GM03348 (cell line): ENCODE measurements at regions not wholly inside any gene's neighbourhood (a gene's known extent, or its start where the extent isn't known, plus 50 kb on each side); places are given as distances from the start of the nearest gene placed in this dataset.

ENCODE experiments used
- DNase-seq: peaks from one replicate; pipeline ENCODE4 v3.0.0; 2012; ENCODE audit warnings: low spot score

GRCh38 chr15:29601811-29602210 is 220.5 kb downstream of the TJP1 start:
- DNase-seq = no peak

DNA sequence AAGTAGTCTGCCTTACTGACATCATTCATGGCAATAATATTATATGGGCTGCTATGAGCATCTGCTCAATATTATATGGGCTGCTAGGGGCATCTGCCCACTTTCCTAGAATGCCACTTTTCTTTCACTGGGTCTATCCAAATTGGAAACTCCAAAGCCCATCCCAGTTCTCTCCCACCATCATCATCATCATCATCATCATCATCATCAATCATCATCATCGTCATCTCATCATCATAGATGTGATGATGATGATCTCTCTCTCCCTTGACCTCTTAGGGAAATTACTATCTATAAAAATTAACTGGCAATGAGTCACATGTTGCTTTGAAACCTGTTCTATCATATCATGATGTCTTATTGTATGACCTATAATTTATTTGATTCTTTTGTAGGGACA is 222.0 kb downstream of the TJP1 start:
- no peak for DNase-seq

DNA sequence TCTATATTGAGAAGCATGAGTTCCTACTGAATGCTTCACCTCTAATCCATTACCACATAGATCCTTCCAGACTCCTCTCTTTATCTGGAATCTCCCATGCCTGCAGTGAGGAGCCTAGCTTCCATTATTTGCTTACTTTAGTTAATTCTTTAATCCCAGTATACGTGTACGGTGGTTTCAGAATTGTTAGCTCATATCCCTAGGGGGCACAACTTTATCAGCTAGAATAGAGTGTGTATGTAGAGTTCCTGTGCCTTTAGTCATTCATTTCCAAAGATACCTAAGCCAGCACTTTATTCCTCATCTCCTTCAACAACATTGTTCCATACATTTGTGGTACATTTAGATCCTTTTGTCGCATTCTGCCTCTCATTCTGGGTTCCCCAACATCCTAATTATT is 226.0 kb downstream of the TJP1 start:
- DNase-seq = peak; percentile 47

GRCh38 chr15:29593629-29594028 is 228.6 kb downstream of the TJP1 start:
- no peak for DNase-seq

DNA sequence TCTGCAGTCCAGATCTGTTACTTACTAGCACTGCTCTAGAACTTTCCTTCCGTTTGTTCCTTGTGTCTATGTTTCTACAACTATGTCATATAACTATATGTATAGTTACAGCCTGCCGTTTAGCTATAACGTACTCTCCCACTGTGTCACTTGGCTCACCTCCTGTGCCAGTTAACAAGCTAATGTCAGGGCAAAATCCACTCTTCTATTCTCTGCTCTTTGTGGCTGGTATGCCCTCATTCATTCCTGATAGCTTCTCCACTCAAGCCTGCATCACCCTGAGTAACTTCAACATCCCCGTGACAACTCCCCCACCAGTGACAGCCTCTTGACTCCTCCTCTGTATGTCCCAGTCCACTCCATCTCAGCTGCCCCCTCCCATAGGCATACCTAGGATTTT is 229.2 kb downstream of the TJP1 start:
- DNase-seq = no peak

GRCh38 chr15:29590701-29591100 is 231.6 kb downstream of the TJP1 start:
- no peak for DNase-seq

DNA sequence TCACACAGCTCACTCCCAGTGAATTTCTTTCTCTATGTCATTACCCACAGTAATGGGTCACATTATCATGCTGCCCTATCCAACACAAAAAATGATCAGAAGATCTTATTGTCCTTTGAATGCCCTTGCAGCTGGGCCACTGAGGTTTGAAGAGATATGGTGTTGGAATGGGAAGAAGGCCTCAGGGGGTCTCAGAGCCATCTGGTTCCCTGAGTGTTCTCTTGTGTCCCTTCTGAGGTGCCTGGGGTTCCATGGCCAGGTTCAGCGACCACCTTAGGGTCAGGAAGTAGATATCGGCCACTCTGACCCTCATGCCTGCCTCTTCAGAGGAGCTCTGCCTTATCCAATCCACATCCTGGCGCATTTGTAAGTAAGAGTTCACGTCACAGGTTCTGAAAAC is 232.3 kb downstream of the TJP1 start:
- DNase-seq = no peak

GRCh38 chr15:29589416-29589815 is 232.9 kb downstream of the TJP1 start:
- no peak for DNase-seq

GRCh38 chr15:29573197-29573838 is 248.9 kb downstream of the TJP1 start:
- no peak for DNase-seq

DNA sequence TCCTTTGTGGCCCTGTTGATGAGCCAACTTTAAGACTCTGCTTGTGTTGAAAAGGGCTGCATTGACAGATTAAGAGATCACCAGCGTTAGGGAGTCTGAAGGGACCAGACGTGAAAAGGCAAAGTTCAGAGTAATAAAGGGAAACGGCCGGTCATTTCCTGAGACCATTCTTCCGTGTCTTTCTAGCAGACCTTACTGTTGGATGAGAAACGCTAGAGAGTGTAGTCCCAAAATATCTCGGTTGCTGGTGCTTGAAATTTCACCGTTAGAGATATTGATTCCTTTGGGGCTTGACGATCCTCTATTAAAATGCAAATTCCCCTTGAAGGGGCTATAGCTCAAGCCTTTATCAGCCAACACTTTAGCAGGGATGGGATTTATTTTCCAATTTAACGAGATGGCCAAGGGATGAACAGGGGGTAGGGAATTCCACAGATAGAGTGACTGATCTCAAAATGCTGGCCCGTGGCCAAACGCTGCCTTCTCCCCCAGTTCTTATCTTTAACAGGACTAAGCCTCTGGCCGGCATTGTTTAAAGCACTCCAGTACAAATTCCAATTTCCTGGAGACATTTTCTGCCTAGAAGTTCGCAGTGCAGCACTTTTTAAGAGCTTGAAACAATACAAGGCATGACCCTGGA is 250.4 kb downstream of the TJP1 start:
- DNase-seq = no peak

- peak; percentile 25 for DNase-seq
Measured at GRCh38 chr15:29570948-29571791, 251.1 kb downstream of the TJP1 start.

- DNase-seq = peak; percentile 30
Measured at GRCh38 chr15:29570121-29570947, 251.9 kb downstream of the TJP1 start.

DNA sequence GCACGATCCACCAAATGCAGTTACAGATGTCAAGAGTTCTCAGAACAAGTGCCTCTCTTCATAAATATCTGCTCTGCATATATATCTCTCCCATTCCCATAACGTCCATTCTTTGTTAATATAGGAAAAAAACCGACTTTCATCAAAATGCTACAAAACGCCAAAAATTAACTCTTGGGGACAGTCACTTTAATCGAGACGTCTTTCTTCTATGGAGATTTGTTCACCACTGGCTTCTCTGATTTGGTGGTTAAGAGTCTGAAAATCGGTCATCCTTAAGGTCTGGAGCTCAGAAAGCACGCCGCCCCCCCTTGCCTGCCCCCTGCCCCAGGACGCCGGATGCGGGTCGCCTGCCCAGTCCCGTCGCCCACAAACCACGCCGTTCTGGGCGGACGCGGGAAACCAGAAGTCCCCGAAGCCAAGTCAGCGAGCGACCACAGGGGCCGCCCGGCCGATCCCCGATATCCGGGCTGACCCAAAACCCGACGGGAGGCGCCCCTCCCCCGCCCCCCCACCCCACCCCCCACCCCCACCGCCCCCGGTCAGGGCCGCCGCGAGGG is 252.7 kb downstream of the TJP1 start:
- no peak for DNase-seq

- DNase-seq = no peak
Measured at GRCh38 chr15:29568840-29569532, 253.3 kb downstream of the TJP1 start.

DNA sequence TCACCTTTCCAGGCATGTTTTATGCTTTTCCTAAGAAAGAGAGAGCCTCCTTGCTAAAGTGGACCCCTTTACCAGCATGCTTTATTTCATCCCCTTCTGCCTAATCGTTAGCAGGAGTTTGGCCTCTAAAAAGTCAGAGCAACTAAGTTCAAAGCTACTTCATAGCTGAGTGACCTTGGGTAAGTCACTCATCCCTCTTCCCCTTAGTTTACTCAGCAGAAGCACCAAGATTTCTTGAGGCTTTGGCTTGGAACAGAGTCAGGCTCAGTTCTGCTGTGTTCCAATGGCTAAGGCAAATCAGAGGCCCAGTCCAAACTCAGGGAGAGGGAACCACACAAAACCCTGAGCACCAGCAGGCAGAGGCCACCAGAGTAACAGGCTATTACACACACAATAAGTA is 254.9 kb downstream of the TJP1 start:
- no peak for DNase-seq

GRCh38 chr15:29566914-29567313 is 255.4 kb downstream of the TJP1 start:
- DNase-seq = no peak

DNA sequence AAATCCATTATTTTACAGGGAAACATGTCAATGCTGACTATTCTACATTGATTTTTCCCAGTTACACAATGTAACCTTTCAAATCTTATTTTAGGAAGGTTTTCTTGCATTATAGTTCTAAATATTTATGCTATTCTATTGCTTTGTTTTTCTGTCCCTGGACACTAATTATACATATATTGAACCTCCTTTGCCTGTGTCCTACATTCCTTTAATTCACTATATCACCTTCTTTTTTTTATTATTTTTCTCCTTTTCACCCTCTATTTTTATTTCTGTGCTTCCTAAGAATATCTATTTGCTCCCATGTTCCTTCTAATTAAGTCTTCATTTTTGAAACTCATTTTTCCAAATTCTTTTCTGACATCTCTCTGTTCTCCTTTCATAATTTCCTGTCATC is 259.2 kb downstream of the TJP1 start:
- DNase-seq = no peak

DNA sequence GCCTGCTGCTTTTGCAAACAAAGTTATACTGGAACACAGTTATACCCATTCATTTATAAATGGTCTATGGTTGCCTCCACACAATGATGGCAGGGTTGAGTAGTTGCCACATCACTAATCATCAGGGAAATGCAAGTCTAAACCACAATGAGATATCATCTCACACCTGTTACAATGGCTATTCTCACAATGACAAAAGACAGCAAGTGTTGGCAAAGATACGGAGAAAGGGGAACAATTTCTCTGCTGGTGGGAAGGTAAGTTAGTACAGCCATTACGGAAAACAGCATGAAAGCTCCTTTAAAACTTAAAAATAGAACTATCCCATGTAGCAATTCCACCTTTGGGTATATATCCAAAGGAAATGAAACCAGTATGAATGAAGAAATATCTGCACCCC is 261.4 kb downstream of the TJP1 start:
- no peak for DNase-seq

DNA sequence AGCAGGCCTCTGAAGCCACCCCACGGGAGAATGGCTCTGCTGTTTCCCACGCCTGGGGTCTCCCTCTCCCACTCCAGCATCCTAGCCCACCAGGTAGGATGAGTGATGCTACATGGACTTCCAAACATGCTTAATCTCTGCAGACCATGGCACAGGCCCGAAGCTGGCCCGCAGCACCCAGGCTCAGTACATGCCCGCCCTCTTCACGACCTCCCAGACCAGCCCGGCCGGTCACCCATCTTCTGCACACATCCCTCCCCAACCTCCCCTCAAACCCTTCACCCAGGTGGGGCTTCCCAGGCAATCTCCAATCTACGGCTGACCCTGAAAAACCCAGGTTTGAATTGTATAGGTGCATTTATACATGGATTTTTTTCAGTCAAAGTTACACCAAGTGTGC is 264.0 kb downstream of the TJP1 start:
- DNase-seq = no peak

DNA sequence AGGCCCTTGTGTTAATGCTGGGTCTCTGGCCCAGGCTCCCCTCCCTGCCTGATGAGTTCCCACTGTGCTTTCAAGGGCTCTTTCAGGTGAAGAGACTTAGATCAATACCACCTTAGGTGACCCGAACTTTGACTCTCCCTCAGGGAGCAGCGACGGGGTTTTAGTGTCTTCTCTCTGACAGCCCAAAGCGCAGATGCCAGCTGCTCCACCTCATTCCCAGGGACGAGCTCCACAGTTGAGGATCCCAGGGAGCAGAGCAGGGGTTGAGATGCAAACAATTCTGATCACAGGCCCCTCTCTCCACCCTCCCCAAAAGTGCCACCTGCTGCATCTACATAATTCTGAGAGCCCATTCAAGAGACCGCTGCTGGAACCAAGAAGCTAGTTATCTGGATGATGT is 265.1 kb downstream of the TJP1 start:
- DNase-seq = no peak

GRCh38 chr15:29556380-29556779 is 265.9 kb downstream of the TJP1 start:
- peak; percentile 40 for DNase-seq
